Ishikawa (cell line): ENCODE measurements at regions not wholly inside any gene's neighbourhood (a gene's known extent, or its start where the extent isn't known, plus 50 kb on each side); places are given as distances from the start of the nearest gene placed in this dataset.

ENCODE experiments used
- CEBPB ChIP-seq: IDR thresholded peaks from 2 replicates; pipeline ENCODE4 v1.6.1; 2012
- CREB1 ChIP-seq: IDR thresholded peaks from 2 replicates; pipeline ENCODE4 v1.6.1; 2012; ENCODE audit warnings: low read depth
- EGR1 ChIP-seq: IDR thresholded peaks from 2 replicates; pipeline ENCODE4 v1.6.1; 2012
- EP300 ChIP-seq: IDR thresholded peaks from 2 replicates; pipeline ENCODE4 v1.6.1; 2012; ENCODE audit warnings: borderline replicate concordance
- FOXM1 ChIP-seq: IDR thresholded peaks from 2 replicates; pipeline ENCODE4 v1.6.1; 2012; ENCODE audit warnings: low read depth, borderline replicate concordance
- MAX ChIP-seq: IDR thresholded peaks from 2 replicates; pipeline ENCODE4 v1.6.1; 2012
- NFIC ChIP-seq: IDR thresholded peaks from 2 replicates; pipeline ENCODE4 v1.6.1; 2012
- RAD21 ChIP-seq: IDR thresholded peaks from 2 replicates; pipeline ENCODE4 v1.6.1; 2012; ENCODE audit warnings: low read depth
- REST ChIP-seq: IDR thresholded peaks from 2 replicates; pipeline ENCODE4 v1.6.1; 2012; ENCODE audit warnings: low read depth, mild to moderate bottlenecking
- TAF1 ChIP-seq: IDR thresholded peaks from 2 replicates; pipeline ENCODE4 v1.6.1; 2012; ENCODE audit warnings: low read depth, mild to moderate bottlenecking
- TCF12 ChIP-seq: IDR thresholded peaks from 2 replicates; pipeline ENCODE4 v1.6.1; 2012; ENCODE audit warnings: low read depth
- TEAD4 ChIP-seq: IDR thresholded peaks from 2 replicates; pipeline ENCODE4 v1.6.1; 2012
- YY1 ChIP-seq: IDR thresholded peaks from 2 replicates; pipeline ENCODE4 v1.6.1; 2012; ENCODE audit warnings: low read depth
- ZBTB7A ChIP-seq: IDR thresholded peaks from 2 replicates; pipeline ENCODE4 v1.6.1; 2012; ENCODE audit warnings: low read depth
- TF ChIP-seq, protein P1 (sequence below): IDR thresholded peaks from 2 replicates; pipeline ENCODE4 v1.6.1; 2012

DNA sequence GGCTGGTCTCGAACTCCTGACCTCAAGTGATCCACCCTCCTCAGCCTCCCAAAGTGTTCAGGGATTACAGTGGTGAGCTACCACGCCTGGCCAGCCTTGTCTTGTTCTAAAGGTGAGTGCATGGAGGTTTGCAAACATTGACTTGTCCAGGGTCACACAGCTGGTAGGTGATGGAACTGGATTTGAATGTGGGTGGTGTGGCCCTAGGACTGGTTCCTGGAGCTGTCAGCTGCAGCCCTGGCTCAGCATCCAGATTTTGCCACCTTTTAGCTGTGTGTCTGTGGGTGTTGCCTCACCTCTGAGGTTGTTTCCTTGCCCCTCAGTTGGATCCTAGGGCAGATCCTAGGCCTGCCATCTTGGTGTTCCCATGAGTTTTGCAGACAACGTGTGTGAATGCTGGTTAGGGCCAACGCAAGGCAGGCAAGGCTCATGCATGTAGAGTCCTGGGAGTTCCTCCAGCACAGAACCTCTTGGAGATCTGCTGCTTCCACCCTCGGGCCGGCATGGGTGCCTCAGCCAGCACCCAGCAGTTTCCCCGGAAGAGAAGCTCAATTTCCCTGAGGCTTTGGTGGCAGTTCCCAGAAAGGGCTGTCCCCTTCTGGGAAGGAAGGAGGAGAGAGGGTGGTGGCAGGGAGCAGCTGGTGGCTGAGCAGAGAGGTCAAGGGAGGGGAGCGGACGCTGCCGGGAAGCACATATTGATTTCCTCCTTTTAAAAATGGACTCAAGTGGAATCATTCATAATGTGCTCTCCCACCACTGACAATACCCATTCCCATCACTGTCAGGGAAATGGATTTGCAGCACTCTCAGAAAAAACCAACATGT, 127.6 kb upstream of the HS6ST1 start:
- no peak for TF ChIP-seq CEBPB
- TF ChIP-seq TEAD4: no peak
- TF ChIP-seq ZBTB7A: no peak
- no peak for TF ChIP-seq YY1
- TF ChIP-seq REST: no peak
- TF ChIP-seq EGR1: no peak

GRCh38 chr2:128446874-128447537, 128.3 kb upstream of the HS6ST1 start:
- TF ChIP-seq CREB1 (no peak), YY1 (no peak), ZBTB7A (no peak), MAX (no peak), TEAD4 (no peak), REST (no peak), RAD21 (no peak), EGR1 (no peak), EP300 (no peak), FOXM1 (no peak), NFIC (no peak)
- TF ChIP-seq, protein P1, sequence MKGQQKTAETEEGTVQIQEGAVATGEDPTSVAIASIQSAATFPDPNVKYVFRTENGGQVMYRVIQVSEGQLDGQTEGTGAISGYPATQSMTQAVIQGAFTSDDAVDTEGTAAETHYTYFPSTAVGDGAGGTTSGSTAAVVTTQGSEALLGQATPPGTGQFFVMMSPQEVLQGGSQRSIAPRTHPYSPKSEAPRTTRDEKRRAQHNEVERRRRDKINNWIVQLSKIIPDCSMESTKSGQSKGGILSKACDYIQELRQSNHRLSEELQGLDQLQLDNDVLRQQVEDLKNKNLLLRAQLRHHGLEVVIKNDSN: no peak

DNA sequence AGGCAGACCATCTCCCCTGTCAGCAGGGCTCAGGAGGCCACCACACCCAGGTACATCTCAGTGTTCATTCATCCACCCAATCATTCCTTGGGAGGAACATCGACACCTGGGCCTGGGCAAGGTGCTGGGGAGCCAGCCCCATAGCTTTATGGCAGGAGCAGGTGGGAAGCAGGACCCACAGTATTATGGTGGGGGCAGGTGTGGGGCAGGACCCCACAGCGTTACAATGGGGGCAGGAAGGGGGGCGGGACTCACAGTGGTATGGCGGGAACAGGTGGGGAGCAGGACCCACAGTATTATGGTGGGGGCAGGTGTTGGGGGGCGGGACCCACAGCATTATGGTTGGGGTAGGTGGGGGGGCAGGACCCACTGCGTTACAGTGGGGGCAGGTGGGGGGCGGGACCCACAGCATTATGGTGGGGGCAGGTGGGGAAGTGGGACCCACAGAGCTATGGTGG, 128.9 kb upstream of the HS6ST1 start:
- TF ChIP-seq CEBPB (no peak), EGR1 (no peak), ZBTB7A (no peak), RAD21 (no peak), YY1 (no peak), MAX (no peak), EP300 (no peak), TCF12 (no peak), FOXM1 (no peak), NFIC (no peak)
- TF ChIP-seq, protein P1: no peak

GRCh38 chr2:128448331-128449225, 129.9 kb upstream of the HS6ST1 start:
- TF ChIP-seq RAD21 (no peak), YY1 (no peak), CREB1 (no peak), TAF1 (no peak), MAX (no peak), TCF12 (no peak), ZBTB7A (no peak), TEAD4 (no peak), EP300 (no peak)
